Endothelial cell of umbilical vein (primary cell): ENCODE measurements at regions not wholly inside any gene's neighbourhood (a gene's known extent, or its start where the extent isn't known, plus 50 kb on each side); places are given as distances from the start of the nearest gene placed in this dataset.
"Not testable (repeated sequence)": the region's sequence is repeated elsewhere in the genome, so short reads cannot be mapped to it uniquely, and the experiment has no call there.

Experiments used
- BruUV-seq: library from RNA; stranded (reverse); fragments of 400-500 nt; replicated peaks from 2 replicates; lab custom pipeline; 2021; lab: Mats Ljungman, UMichigan
- CTCF ChIA-PET: fragments of 300-600, 350-600 bp; sonication (Branson Sonifier 250); formaldehyde crosslinking; loops from one replicate; lab custom pipeline; 2021; ENCODE audit warnings: antibody characterized with exemption, inconsistent platforms; lab: Charles Lee
- POLR2A ChIA-PET: fragments of 300-600, 350-600 bp; sonication (Branson Sonifier 250); formaldehyde crosslinking; loops from one replicate; lab custom pipeline; 2021; ENCODE audit warnings: antibody characterized with exemption, inconsistent platforms; lab: Charles Lee
- DNase-seq: peaks from one replicate; pipeline ENCODE4 v3.0.0-alpha.2; 2011; ENCODE audit warnings: low read depth, low spot score
- FAIRE-seq: peaks from 2 replicates; lab custom pipeline; 2011; peaks lifted over from hg19 to GRCh38; lab: Jason Lieb, UNC
- H2AFZ ChIP-seq: 2 replicates; pipeline ENCODE4 v1.6.0; 2012; ENCODE audit warnings: low read depth, low read length, control low read depth, inconsistent platforms
- H3K27ac ChIP-seq: 2 replicates; pipeline ENCODE4 v1.5.1; 2011; ENCODE audit warnings: low read depth, mild to moderate bottlenecking, control low read depth, low read length, moderate library complexity; ENCODE audit not compliant: insufficient read depth
- H3K27me3 ChIP-seq, 2 experiments: 2 replicates each; pipeline versions ENCODE4 v1.6.0 to v1.6.1; 2011; ENCODE audit warnings: low read length in 2 of 2, mixed read lengths in 1 of 2; ENCODE audit not compliant: control insufficient read depth in 2 of 2, insufficient read depth in 2 of 2
- H3K36me3 ChIP-seq, 2 experiments: 2 replicates in 1 of 2; 3 replicates in 1 of 2; pipeline ENCODE4 v1.5.1; 2011; ENCODE audit warnings: low read length in 2 of 2, mild to moderate bottlenecking in 1 of 2, moderate library complexity in 1 of 2; ENCODE audit not compliant: control insufficient read depth in 2 of 2, insufficient read depth in 2 of 2; ENCODE audit errors: extremely low read depth in 1 of 2
- H3K4me1 ChIP-seq: 3 replicates; pipeline ENCODE4 v1.5.1; 2011; ENCODE audit warnings: mild to moderate bottlenecking, low read length; ENCODE audit not compliant: control insufficient read depth, insufficient read depth; ENCODE audit errors: extremely low read depth
- H3K4me2 ChIP-seq: 2 replicates; pipeline ENCODE4 v1.6.1; 2011; ENCODE audit warnings: low read length, control low read depth, mixed read lengths; ENCODE audit not compliant: insufficient read depth
- H3K4me3 ChIP-seq, 3 experiments: fragments of 200-600 bp in 1 of 3; sonication (generic), shearing (Covaris generic) in 1 of 3; replicated peaks in 1 of 3; 2 replicates each; pipeline ENCODE4 v1.5.1; 2011 to 2016; ENCODE audit warnings: control low read depth in 3 of 3, low read length in 3 of 3, mild to moderate bottlenecking in 2 of 3, inconsistent platforms in 1 of 3, low read depth in 1 of 3, moderate library complexity in 1 of 3; ENCODE audit not compliant: insufficient read depth in 1 of 3
- H3K79me2 ChIP-seq: 2 replicates; pipeline ENCODE4 v1.6.0; 2012; ENCODE audit warnings: low read length, inconsistent platforms; ENCODE audit not compliant: control insufficient read depth, insufficient read depth
- H3K9ac ChIP-seq: replicated peaks from 2 replicates; pipeline ENCODE3; 2011; ENCODE audit warnings: low read length, control low read depth; ENCODE audit not compliant: insufficient read depth; ENCODE audit errors: extremely low read depth
- H3K9me1 ChIP-seq: replicated peaks from 3 replicates; pipeline ENCODE4 v1.6.0; 2011; ENCODE audit warnings: mild to moderate bottlenecking, low read length; ENCODE audit not compliant: control insufficient read depth, insufficient read depth; ENCODE audit errors: extremely low read depth
- H3K9me3 ChIP-seq: replicated peaks from 2 replicates; pipeline ENCODE4 v1.5.1; 2012; ENCODE audit warnings: low read length, inconsistent platforms; ENCODE audit not compliant: control insufficient read depth, insufficient read depth
- H4K20me1 ChIP-seq: replicated peaks from 2 replicates; pipeline ENCODE3; 2011; ENCODE audit warnings: mild to moderate bottlenecking, low read length; ENCODE audit not compliant: control insufficient read depth, insufficient read depth; ENCODE audit errors: extremely low read depth
- EZH2 ChIP-seq: IDR thresholded peaks from 2 replicates; pipeline ENCODE4 v1.6.1; 2012; ENCODE audit warnings: borderline replicate concordance, low read depth, mild to moderate bottlenecking, moderate library complexity, low read length, inconsistent platforms; ENCODE audit not compliant: severe bottlenecking
- FOS ChIP-seq: IDR thresholded peaks from 2 replicates; pipeline ENCODE4 v1.6.1; 2011; ENCODE audit warnings: mild to moderate bottlenecking, low read length, moderate library complexity, borderline replicate concordance; ENCODE audit not compliant: insufficient read depth
- GATA2 ChIP-seq: IDR thresholded peaks from 2 replicates; pipeline ENCODE4 v1.7.0; 2011; ENCODE audit warnings: low read depth, mild to moderate bottlenecking, moderate library complexity, mixed read lengths, low read length; ENCODE audit not compliant: insufficient read length, insufficient read depth
- JUN ChIP-seq: IDR thresholded peaks from 2 replicates; pipeline ENCODE4 v1.6.1; 2011; ENCODE audit warnings: borderline replicate concordance, low read depth; ENCODE audit not compliant: insufficient read length, insufficient read depth
- MAX ChIP-seq: IDR thresholded peaks from 2 replicates; pipeline ENCODE4 v1.6.1; 2011; ENCODE audit not compliant: insufficient read depth, insufficient read length
- MYC ChIP-seq: IDR thresholded peaks from one replicate; pipeline ENCODE4 v1.6.1; 2011; ENCODE audit warnings: mild to moderate bottlenecking, low read depth, low read length
- POLR2A ChIP-seq: IDR thresholded peaks from 2 replicates; pipeline ENCODE4 v1.6.1; 2012; ENCODE audit warnings: low read depth, mild to moderate bottlenecking, control low read depth, low read length
- POLR2AphosphoS5 ChIP-seq: IDR thresholded peaks from 2 replicates; pipeline ENCODE4 v1.6.1; 2012; ENCODE audit warnings: low read depth, mild to moderate bottlenecking, control low read depth, low read length, moderate library complexity; ENCODE audit not compliant: insufficient read depth
- dilution Hi-C: fragments of 300-500 bp; cut with MboI; formaldehyde crosslinking; loops from one replicate; pipeline ENCODE4 v1.15.0; 2019; ENCODE audit warnings: low sequenced_read_pairs; ENCODE audit not compliant: extremely low pct_ligation_motif_present
- intact Hi-C: fragments of 100-400 bp; cut with micrococcal nuclease; formaldehyde crosslinking; loops from one replicate; pipeline ENCODE4 v1.10.0; 2022
- TF ChIP-seq, protein P1 (sequence below), 2 donors: IDR thresholded peaks; 1 replicate in 1 of 2; 2 replicates in 1 of 2; pipeline ENCODE4 v1.5.1; 2011; ENCODE audit warnings: low read length in 2 of 2, mild to moderate bottlenecking in 2 of 2, moderate library complexity in 2 of 2, control low read depth in 1 of 2, inconsistent platforms in 1 of 2, low read depth in 1 of 2; ENCODE audit not compliant: insufficient read depth in 1 of 2; ENCODE audit errors: extremely low read depth in 1 of 2

DNA sequence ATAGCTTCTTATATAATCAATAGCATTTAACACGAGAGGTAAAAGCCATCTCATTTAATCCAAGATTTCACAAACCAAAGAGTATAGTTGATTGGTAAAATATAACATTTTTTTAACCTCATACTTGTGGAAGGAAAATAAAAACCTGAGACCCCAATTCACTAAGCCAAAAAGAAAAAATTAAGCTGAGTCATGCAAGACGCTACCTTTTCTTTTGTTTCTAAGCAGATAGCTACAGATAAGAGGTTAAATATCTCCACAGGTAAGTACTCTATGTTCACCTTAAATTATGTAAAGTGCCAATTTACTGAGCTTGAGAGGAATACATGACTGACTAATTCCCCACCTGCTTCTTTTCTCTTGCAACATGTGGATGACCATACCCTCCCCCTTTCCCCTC lies 656.4 kb downstream of the MECOM start:
- Histone ChIP-seq H3K4me3 (no peak overlapping the region), H3K9ac (no peak overlapping the region), H3K9me3 (no peaks in the 10 kb centered on the region), H3K4me2 (no peak overlapping the region), H2AFZ (no peak overlapping the region), H4K20me1 (no peaks in the 10 kb centered on the region), H3K27me3 (no peaks in the 10 kb centered on the region), H3K36me3 (no peaks in the 10 kb centered on the region), H3K27ac (no peak overlapping the region), H3K4me1 (peaks cover 5% of the 10 kb centered on the region), H3K9me1 (no peaks in the 10 kb centered on the region), H3K79me2 (no peaks in the 10 kb centered on the region)
- no TSS peak for BruUV-seq
- TF ChIP-seq FOS (no peak), MYC (no peak), POLR2A (no peak), EZH2 (no peak), POLR2AphosphoS5 (no peak), MAX (no peak), JUN (no peak), GATA2 (no peak)
- TF ChIP-seq, protein P1, sequence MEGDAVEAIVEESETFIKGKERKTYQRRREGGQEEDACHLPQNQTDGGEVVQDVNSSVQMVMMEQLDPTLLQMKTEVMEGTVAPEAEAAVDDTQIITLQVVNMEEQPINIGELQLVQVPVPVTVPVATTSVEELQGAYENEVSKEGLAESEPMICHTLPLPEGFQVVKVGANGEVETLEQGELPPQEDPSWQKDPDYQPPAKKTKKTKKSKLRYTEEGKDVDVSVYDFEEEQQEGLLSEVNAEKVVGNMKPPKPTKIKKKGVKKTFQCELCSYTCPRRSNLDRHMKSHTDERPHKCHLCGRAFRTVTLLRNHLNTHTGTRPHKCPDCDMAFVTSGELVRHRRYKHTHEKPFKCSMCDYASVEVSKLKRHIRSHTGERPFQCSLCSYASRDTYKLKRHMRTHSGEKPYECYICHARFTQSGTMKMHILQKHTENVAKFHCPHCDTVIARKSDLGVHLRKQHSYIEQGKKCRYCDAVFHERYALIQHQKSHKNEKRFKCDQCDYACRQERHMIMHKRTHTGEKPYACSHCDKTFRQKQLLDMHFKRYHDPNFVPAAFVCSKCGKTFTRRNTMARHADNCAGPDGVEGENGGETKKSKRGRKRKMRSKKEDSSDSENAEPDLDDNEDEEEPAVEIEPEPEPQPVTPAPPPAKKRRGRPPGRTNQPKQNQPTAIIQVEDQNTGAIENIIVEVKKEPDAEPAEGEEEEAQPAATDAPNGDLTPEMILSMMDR (IDR thresholded peaks at IDR 0.05; ENCODE audit: extremely low read depth in 1 of 2, insufficient read depth in 1 of 2, low read depth in 1 of 2, low read length in 2 of 2) = no peak
- intact Hi-C loops = no loop called here
- dilution Hi-C loops = no loop called here
- FAIRE-seq (no peak), DNase-seq (no peak)
- ChIA-PET POLR2A (no interaction called here), CTCF (interaction anchor here (1.0 kb wide), 1 partner anchor 14 kb away, joined by 3 read pairs; no protein-coding TSS in a partner anchor)

DNA sequence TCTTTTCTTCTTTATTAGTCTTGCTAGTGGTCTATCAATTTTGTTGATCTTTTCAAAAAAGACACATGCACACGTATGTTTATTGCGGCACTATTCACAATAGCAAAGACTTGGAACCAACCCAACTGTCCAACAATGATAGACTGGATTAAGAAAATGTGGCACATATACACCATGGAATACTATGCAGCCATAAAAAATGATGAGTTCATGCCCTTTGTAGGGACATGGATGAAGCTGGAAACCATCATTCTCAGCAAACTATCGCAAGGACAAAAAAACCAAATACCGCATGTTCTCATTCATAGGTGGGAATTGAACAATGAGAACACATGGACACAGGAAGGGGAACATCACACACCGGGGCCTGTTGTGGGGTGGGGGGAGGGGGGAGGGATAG lies 657.1 kb downstream of the MECOM start:
- DNase-seq, H3K36me3 ChIP-seq, H3K9me1 ChIP-seq, BruUV-seq, H3K9me3 ChIP-seq, H2AFZ ChIP-seq, H3K27ac ChIP-seq, H3K4me1 ChIP-seq, H3K9ac ChIP-seq, CTCF ChIA-PET, H3K4me3 ChIP-seq, H3K79me2 ChIP-seq, POLR2A ChIA-PET, dilution Hi-C loops, H3K4me2 ChIP-seq, H3K27me3 ChIP-seq, FAIRE-seq, intact Hi-C loops, H4K20me1 ChIP-seq: not testable (repeated sequence)
